ENCODE measurements at regions not wholly inside any gene's neighbourhood (a gene's known extent, or its start where the extent isn't known, plus 50 kb on each side); places are given as distances from the start of the nearest gene placed in this dataset.

DNA sequence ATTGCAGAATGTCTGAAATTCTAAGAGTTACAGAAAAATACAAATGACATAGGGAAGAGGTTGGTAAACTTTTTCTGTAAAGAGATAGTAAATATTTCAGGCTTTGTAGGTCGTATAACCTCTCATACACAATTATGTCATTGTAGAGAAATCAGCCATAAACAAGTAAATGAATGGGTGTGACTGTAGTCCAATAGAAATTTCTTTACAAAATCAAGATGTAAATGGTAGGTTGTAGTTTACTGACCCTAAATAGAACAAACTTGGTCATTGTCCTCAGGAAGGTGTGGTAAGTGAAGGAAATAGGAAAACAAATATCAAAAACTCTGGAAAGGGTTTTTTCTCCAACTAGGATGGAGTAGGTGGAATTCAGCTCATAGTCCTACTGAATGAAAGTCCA lies 415.5 kb upstream of the SPHKAP start:
- TF ChIP-seq POLR2A (IDR thresholded peaks at IDR 0.05) = no peak
- TF ChIP-seq, protein P1, sequence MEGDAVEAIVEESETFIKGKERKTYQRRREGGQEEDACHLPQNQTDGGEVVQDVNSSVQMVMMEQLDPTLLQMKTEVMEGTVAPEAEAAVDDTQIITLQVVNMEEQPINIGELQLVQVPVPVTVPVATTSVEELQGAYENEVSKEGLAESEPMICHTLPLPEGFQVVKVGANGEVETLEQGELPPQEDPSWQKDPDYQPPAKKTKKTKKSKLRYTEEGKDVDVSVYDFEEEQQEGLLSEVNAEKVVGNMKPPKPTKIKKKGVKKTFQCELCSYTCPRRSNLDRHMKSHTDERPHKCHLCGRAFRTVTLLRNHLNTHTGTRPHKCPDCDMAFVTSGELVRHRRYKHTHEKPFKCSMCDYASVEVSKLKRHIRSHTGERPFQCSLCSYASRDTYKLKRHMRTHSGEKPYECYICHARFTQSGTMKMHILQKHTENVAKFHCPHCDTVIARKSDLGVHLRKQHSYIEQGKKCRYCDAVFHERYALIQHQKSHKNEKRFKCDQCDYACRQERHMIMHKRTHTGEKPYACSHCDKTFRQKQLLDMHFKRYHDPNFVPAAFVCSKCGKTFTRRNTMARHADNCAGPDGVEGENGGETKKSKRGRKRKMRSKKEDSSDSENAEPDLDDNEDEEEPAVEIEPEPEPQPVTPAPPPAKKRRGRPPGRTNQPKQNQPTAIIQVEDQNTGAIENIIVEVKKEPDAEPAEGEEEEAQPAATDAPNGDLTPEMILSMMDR (IDR thresholded peaks at IDR 0.05) = no peak

Measured in Peyer's patch (tissue), 4 donors.